HuH-7 (cell line): ENCODE measurements at regions not wholly inside any gene's neighbourhood (a gene's known extent, or its start where the extent isn't known, plus 50 kb on each side); places are given as distances from the start of the nearest gene placed in this dataset.
"Not testable (repeated sequence)": the region's sequence is repeated elsewhere in the genome, so short reads cannot be mapped to it uniquely, and the experiment has no call there.

Experiments used
- DNase-seq: peaks from one replicate; pipeline ENCODE4 v3.0.0; 2011; ENCODE audit warnings: low spot score

DNA sequence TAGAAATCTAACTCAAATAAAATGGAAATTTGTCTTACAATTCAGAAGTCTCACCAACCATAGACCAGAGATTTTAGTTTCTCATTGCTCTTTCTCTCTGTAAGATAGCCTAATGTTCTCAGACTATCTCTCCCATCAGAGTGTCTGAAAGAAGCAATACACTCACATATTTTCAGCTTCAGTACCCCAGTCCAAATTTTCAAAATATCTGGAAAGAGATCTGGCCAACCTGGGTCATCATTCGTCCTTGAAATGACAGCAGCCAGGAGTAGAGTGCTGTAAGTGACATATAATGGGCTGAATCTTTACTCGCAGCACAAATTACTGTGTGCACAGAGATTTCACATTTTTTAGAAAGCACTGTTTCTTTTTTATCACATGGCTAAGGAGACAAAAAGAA is 313.3 kb upstream of the PRR16 start:
- DNase-seq = no peak

DNA sequence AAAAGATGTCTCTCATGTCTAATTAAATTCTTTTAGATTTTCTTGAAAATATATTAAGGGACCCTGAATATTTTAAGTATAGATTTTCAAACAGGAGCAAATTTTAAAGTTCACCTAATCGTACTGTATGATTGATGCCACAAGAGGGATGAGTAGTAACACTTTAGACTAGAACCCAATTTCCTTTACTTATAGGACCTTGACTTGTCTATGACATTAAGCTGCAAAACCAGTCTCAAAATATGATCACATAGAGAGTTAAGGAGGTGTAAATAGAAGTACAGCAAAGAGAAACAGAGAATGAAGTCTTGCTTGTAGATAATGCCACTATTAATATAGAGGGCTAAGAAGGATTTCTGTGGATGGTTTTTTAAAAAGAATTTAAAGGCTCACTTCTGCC is 312.9 kb upstream of the PRR16 start:
- DNase-seq = no peak

DNA sequence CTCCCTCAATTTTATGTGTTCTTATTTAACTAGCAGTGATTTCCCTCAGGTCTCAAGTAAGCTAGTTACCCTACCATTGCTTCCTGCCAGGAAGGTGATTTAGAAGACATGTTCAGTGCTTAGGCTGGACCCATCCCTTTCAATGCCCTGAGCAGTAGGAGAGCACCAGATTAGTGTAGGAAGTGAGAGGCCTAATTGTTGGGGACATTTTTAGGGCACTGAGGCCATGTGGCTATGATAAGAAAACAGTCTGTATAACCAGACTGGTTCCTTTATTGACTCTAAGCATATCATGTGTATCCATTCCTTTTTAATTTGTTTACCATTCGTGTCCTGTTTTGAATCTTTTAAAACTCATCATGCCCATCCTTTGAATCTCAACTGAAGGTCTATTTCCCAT is 312.3 kb upstream of the PRR16 start:
- no peak for DNase-seq

DNA sequence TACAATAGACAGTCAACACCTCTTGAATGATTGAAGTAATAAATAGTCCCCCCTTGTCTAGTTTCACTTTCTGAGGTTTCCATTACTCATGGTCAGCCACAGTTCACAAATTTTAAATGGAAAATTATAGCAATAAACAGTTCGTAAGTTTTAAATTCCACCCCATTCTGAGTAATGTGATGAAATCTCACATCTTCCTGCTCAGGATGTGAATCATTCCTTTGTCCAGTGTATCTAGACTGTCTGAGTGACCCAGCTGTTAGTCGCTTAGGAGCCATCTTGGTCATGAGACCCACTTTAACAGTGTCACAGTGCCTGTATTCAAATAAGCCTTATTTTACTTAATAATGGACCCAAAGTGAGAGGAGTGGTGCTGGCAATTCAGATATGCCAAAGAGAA is 311.6 kb upstream of the PRR16 start:
- no peak for DNase-seq

DNA sequence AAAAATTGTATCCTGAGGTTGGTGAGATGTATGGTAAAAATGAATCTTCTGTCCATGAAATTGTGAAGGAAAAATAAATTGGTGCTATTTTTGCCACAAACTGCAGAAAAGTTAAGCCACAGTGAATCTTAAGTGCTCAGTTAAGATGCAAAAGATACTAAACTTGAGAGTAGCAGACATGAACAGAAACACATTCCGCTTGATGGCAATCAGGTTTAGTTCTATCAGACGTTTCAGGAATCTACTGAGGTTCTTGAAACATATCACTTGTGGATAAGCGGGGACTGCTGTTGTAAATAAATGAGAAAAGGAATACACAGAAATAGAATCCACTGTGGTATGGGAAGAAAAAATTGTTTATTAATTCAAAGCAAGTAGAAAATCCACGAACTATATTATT is 311.2 kb upstream of the PRR16 start:
- no peak for DNase-seq

DNA sequence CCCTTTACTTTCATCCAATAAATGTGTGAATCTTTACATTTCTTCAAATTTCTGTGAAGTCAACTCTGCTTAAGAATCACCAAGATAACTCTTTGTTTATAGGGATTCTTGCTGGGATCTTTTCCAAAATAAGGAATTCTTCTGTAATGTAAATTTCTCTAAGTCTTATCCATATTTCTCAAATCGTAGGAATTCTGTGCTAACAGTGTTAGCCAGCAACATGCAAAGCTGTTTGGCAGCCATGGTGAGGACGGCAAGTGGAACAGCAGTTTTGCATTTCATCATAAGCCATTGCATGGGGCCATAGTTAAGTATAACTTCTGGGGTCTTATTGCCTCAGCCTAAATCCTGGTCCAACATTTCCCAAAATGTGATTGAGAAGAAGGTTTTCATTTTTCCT is 310.5 kb upstream of the PRR16 start:
- no peak for DNase-seq

DNA sequence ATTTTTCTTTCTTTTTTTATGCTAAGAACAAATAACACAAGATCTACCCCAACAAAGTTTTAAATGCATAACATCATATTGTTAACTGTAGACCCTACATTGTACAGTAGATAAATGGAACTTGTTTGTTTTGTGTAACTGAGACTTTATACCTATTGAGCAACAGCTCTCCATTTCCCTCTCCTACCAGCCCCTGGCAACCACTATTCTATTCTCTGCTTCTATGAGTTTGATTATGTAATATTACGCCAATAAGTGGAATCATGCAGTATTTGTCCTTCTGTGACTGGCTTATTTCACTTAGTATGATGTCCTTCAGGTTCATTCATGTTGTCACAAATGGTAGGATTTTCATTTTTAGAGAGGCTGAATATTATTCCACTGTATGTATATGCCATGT is 308.2 kb upstream of the PRR16 start:
- DNase-seq = peak; percentile 5

DNA sequence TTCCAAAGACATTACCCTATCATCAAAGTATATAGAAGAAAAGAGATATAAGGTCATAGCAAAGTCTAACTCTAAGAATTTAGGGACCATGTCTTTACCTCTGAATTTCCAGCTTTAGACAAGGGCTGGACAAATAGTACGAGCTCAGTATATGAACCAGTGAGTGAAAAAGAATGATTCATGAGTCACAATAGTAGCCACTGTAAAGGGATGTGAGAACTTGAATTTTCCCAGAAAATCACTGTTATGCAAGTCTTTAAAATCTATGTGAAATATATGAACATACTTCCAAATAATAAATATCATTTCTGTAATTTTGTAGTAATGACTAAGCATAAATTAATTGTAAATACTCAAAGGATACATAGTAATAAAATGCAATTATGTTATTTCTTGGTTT is 305.9 kb upstream of the PRR16 start:
- no peak for DNase-seq

DNA sequence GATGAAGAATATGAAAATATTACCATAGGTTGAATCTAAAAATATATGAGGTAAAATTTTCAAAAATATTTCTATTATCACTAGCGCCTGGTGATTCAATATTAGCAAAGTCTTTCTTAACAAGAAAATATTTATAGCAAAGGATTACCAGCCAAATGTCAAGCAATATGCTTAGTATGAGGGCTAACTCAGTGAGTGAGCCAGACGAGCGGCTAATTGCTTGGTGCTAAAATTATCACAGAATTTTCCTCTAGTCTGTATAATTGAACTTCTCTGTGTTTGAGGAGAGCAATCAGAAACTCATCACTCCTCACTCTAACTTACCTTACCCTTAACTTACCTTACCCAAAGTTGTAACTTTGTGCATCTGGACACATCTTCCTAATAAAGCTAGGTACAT is 304.9 kb upstream of the PRR16 start:
- DNase-seq = no peak

DNA sequence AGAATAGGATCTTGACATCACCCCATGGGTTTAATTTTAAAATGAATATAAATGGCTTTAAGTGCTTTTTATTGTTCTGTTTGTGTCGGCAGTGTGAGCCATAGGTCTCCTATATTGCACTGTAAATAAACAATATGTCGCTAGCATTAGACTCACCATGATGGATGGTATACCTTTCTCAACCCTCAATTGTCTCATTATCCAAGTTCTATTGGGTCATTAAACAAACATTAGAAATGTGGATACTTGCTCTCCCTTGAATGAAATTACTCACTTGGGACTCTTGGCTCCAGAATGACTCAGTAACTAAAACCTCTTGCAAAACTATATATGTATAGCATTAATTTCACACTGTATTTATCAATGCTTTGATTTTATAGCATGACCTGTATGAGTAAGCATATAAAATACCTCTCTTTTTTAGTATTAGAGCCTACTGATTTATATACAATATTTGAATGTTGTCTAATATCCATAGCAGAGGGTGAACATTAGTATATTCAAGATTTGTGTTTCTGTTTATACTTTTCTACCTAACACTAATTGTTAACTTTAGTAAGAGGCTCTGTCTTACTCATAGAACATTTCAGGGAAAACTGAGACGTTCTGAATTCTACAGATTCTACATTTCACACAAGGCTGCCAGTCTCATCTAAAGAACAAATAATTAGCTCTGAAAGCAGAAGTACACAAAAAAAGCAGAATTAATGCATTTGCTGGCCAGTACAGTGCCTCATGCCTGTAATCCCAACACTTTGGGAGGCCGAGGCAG is 303.8 kb upstream of the PRR16 start:
- no peak for DNase-seq

DNA sequence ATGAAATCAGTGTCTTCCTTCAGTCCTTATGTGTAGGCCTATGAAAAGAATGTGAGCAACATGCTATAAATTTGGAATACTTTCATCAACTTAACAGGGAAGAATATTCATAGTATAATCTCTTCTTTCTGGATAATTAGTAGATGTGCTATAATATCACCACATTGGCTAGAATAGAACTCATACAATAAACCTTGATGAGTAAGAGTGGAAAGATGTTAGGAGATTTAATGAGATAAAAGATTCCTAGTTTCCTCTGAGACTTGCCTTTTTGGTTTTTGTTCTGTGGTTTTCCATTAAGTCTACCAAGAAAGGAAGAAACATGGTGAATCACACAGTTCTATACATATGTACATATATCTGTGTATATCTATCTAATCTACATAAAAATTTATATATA is 301.8 kb upstream of the PRR16 start:
- DNase-seq = no peak

DNA sequence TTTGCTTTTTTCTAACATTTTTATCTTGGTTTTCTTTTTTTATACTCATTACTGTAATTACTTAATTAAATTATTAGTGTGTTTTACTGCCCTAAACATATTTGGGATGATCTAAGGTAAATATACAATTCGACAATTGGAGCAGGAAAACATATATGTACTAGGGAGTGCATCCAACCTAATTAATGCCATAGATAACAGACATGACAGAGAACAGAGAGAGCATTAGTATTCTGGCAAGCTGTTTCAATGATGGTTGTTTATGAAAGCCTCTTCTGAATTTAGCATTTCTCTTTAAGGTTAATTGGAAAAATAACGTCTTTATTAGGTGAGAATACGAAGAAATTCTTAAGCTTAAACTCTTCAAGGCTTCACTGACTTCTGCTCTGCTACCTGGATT is 300.1 kb upstream of the PRR16 start:
- DNase-seq = no peak

DNA sequence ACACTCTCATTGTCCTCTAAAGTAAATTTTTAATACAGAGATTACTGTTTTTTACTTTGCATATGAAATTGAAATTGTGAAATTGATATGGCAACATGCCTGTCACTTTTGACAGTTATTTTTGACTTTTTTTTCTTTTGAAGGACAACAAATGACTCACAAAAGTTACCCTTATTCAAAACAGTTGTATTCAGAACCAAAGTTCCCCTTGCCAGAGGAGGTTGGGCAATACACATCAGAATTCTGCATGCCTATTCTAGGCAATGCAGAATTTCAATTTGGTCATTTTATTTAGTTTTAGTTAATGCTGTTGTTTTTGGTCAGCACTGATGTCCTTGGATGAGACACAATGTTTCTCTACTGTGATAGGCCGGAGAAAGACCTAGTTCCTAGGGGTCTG is 299.1 kb upstream of the PRR16 start:
- no peak for DNase-seq

DNA sequence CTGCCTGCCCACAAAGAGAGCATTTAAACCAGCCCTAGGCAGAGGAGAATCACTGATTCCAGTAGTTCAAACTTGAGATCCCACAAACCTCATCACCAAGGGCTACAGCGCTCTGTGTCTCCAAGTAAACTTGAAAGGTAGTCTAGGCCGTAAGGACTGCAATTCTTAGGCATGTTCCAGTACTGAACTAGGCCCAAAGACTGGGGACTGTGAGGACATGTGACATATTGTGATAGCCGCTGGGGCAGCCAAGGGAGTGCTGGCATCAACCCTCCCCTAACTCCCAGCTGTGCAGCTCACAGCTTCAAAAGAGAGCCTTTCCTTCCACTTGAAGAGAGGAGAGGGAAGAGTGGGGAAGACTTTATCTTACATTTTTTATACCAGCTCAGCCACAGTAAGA is 291.0 kb upstream of the PRR16 start:
- no peak for DNase-seq

DNA sequence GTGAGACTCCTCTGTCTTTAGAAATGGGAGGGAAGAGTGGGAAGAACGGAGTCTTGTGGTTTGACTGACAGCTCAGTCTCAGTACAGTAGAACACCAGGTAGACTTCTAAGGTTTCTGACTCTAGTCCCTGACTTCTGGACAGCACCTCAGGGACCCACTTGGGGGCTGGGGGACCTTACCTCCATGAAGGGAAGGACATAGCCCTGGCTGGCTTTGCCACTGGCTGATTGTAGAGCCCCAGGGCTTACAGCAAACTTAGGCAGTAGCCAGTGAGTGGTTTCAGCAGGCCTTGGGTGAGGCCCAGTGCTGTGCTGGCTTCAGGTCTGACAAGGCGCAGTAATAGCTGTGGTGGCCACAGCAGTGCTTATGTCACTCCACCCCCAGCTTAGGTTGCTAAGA is 290.0 kb upstream of the PRR16 start:
- no peak for DNase-seq

DNA sequence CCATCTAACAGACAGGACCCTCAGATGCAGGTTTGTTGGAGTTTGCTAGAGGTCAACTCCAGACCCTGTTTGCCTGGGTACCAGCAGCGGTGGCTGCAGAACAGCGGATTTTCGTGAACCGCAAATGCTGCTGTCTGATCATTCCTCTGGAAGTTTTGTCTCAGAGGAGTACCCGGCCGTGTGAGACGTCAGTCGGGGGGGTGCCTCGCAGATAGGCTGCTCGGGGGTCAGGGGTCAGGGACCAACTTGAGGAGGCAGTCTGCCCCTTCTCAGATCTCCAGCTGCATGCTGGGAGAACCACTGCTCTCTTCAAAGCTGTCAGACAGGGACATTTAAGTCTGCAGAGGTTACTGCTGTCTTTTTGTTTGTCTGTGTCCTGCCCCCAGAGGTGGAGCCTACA is 282.9 kb upstream of the PRR16 start:
- DNase-seq = not testable (repeated sequence)

DNA sequence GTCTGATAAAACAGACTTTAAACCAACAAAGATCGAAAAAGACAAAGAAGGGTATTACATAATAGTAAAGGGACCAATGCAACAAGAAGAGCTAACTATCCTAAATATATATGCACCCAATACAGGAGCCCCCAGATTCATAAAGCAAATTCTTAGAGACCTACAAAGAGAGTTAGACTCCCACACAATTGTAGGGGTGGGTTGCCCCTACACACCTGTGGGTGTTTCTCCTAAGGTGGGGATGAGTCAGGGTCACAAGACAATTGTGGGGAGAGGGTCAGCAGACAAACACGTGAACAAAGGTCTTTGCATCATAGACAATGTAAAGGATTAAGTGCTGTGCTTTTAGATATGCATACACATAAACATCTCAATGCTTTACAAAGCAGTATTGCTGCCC is 269.4 kb upstream of the PRR16 start:
- not testable (repeated sequence) for DNase-seq

DNA sequence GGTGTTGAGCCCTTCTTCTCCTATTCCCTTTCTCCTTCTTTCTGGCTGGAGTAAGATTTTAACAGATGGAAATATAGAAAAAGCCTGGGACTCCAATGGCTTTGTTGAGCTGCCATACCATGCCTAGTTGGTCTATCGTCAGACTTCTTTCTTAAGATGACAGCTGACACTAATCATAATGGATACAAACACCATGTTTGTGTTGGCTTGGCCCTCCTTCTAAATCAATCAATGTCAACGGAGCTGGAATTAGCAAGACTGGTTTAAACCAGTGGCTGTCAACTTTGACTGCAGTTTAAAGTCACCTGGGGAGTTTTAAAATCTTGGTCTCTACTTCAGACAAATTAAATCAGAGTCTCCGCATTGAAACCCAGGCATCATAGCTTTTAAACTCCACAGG is 264.5 kb upstream of the PRR16 start:
- DNase-seq = no peak

DNA sequence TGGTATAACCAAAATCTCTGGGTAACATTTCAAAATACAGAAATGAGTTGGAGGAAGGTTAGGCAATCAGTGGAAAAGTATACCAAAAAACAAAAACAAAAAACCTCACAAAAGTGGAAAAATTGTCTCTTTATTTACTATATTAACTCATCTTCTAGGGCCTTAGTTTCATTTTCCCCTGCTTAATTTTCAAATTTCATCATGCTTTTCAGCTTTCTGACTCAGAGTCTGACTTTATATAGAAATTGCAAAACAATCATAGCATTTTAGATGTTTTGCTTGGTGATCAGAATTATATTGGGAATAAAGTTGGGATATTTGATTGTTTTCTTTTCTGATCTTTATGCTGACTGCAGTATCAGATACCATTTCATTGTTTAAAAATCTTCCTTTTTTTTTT is 257.0 kb upstream of the PRR16 start:
- DNase-seq = no peak

DNA sequence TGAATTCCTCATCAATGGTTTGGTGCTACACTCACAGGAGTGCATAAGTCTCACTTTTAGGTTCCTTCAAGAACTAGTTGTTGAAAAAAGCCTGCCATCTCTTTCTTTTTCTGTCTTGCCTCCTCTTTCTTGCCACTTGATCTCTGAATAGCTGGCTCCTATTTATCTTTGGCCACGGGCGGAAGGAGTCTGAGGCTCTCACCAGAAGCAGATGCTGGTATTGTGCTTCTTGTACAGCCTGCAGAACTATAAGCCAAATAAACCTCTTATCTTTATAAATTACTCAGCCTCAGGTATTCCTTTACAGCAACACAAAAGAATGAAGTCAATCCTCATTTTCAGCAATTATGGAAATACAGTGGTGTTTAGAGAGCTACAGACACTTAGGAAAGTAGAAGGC is 247.1 kb upstream of the PRR16 start:
- no peak for DNase-seq

DNA sequence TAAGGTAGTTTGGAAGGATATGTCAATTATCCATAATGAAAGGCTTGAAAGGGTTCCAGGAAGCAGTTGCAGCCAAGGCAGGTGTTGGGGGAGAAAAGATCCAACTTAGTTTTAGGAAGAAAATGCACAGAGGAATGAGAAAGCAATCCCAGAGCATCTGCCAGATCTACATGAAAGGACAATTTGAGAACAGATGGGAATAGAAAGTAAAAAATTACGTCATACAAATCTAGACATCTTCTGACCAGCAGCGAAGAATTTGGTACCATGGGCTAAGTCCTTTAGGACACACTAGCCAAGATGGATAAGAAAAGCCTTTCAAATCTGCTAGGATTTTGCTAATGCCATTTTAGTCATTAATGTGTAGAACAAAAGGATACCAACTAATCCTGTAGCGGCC is 244.1 kb upstream of the PRR16 start:
- no peak for DNase-seq

DNA sequence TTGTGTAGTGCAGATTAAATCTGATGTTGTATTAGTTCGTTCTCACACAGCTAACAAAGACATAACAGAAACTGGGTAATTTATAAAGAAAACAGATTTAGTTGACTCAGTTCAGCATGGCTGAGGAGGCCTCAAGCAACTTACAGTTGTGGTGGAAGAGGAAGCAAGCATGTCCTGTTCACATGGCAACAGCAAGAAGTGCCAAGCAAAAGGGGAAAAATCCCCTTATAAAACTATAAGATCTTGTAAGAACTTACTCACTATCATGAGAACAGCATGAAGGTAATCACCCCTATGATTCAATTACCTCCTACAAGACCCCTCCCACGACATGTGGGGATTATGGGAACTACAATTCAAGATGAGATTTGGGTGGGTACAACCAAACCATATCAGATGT is 238.6 kb upstream of the PRR16 start:
- no peak for DNase-seq

DNA sequence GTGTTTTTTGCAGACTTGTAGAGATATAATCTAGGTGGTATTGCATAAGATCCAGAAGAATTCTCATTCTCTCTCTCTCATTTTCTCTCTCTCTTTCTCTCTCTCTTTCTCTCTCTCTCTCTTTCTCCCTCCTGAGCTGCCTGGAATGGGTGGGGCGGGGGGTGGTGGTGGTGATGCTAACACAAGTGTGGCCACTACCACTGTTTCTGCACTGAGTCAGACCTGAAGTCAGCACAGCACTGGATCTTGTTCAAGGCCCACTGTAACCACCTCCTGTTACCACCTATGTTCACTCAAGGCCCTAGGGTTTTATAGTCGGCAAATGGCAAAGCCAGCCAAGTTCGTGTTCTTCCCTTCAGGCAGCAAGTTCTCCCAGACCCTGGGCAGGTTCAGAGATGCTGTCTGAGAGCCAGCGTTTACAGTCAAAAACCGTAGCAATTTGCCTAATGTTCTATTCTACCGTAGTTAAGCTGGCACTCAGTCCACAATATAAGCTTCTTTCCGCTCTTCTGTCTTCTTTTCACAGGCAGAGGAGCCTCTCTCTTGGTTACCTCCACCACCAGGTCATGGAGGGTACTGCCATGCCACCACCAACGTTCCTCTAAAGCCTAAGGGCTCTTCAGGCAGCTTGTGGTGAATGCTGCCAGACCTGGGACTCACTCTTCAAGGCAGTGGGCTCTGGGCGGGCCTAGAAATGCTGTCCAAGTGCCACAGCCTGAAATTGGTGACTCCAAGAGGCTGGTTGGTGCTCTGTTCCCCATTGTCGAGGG is 235.7 kb upstream of the PRR16 start:
- DNase-seq = peak; percentile 5

DNA sequence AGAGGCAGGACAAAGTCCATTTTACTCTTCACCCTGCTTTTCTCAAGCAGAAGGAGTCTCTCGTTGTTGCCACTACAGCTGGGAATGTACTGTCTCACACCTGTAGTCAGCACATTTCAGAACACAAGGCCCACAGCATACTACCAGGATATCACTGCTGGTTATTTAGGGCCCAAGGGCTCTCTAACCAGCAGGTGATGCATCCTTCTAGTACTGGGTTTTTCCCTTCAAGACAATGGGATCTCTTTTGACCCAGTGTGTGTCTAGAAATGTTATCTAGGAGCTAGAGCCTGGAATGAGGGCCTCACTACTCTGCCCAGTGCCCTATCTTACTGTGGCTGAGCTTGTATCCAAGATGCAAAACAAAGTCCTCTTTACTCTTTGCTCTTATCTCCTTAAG is 235.1 kb upstream of the PRR16 start:
- no peak for DNase-seq
